Activated CD4-positive, alpha-beta T cell treated with anti-CD3 and anti-CD28 coated beads, Interleukin-2, amount 50 U/mL, for 16 hours (primary cell): ENCODE measurements at regions not wholly inside any gene's neighbourhood (a gene's known extent, or its start where the extent isn't known, plus 50 kb on each side); places are given as distances from the start of the nearest gene placed in this dataset.
A peak's percentile ranks its signal among the peaks of the same experiment; 100 is the strongest.
"Not testable (repeated sequence)": the region's sequence is repeated elsewhere in the genome, so short reads cannot be mapped to it uniquely, and the experiment has no call there.

ENCODE experiments used
- DNase-seq: peaks from one replicate; pipeline ENCODE4 v3.0.0-alpha.2; 2020

DNA sequence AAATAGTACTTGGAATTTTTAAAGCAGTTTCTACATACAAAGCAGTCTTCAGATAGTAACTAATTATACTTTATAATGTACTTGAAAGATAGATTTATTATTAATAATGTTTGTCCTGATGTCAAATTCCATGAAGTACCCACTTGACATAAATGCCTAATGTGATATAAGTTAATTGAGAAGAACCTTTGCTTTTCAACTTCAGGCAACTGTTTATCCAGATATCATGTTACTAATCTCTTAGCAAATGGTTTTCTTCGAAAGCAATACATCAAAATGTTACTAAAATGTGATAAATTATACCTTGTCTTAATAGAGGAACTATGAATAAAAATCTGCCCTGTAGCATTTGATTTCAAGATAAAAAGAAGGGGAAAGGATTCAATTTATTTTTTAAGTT lies 146.8 kb upstream of the FBXL17 start:
- no peak for DNase-seq

DNA sequence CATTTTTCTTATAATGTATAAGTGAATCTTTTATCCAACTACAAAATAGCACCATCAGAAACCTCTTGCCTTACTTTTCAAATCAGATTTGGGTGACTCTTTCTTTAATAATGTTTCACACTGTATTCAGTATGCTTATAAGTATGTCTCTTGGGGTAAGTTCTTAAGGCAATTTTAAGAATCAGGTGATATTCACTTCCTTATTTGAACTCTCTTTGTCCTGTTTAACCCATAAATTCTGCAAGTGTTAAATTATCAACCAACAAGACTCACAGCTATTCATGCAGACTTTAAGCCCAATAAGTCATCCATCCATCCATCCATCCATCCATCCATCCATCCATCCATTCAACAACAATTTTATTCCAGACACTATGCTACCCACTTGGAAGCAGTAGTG lies 142.7 kb upstream of the FBXL17 start:
- no peak for DNase-seq

GRCh38 chr5:108523360-108523759 lies 141.5 kb upstream of the FBXL17 start:
- no peak for DNase-seq

DNA sequence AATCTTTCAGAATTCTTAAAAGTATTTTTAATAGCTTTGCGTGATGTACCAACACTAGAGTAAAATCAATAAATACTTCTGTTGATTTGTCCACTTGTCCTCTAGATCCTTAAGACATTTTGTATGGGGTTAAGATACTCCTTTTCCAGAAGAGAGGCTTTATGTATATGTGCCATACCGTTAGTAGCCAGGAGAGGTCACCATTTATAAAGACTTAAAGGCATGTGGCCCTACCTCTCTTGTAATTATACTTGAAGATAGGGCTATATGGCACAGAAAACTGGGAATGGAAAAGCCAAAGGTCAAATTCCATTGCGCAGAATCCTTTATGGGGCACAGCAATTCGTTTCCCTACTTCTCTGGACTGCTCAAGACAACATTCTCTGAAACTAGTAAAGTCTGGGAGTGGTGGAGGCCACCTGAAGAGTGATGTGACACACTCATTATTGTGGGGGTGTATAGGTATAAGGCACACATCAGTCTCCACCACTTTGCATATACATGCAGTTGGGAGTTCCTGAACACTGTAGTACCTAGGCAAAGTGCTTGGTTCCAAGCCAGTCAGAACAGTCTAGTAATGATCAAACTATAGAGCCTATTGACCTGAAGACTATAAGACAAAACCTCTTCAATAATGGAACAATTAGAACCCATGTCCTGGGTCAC lies 140.1 kb upstream of the FBXL17 start:
- DNase-seq, result peak; percentile 36

DNA sequence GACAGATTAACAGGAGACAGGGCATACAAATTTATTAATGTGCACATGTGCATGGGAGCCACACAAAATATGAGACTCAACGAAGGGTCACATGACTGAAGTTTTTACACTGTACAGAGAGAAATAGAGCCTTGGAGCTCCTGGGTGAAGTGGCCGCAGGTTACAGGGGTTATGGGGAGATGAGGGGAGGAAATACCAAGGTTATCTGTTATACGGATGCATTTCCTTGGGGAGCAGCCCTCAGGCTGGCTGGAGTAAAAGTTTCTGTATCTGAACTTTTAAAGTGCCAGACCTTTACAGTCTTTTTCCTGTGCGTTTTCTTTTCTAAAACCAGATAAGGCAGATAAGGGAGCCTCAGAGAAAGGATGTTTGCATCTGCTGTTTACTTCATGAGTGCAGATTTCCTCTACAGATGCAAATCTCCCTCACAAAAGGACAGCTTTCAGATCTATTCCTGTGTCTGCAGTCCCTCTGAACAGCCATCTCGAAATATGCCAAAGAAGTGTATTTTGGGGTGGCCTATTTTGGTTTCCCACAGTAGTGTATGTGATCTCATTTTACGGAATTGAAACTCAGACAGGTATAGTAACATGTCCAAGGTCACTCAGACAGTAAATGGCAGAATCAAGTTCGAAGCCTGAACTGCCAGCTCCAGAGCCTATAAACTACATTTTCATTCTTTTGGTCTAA lies 139.3 kb upstream of the FBXL17 start:
- no peak for DNase-seq

DNA sequence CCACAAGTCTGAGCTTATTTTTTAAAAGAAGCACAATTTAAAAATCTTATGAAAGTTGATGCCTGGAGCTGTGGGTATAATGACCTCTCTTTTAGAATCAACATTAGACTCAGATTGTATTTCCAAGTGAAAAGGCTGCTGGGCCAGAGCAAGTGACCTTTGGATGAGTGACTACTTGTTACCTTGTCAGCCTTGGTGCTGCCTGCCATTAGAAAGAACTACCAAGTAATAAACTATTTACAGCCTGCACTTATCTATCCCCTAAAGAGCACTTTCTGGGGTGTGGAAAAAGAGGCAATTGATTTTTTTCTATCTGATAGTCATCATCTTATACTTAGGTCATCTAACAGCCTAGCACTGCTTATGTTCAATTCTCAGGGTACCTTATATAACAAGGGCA lies 134.9 kb upstream of the FBXL17 start:
- DNase-seq, result no peak

GRCh38 chr5:108515517-108516105 lies 133.7 kb upstream of the FBXL17 start:
- DNase-seq, result no peak

- no peak for DNase-seq
Measured at GRCh38 chr5:108508979-108509378, 127.1 kb upstream of the FBXL17 start.

DNA sequence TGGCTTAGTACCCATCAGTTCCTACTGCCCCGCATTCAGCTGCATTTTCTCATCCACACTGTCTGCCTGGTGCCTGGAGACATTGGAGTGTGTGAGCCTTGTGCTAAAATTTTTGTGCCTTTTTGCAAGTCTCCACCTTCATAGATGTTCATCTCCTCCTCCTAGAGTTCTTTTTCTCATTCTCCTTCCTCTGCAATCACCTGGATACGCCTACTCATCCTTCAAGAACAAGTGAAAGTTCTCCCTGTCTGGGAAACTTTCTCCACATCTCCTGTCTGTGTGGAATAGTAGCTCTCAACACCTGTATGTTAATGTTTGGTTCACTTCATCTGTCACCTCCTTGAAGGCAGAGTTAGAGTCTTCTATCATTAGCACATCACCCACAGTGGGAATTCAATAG lies 125.7 kb upstream of the FBXL17 start:
- DNase-seq, result no peak

DNA sequence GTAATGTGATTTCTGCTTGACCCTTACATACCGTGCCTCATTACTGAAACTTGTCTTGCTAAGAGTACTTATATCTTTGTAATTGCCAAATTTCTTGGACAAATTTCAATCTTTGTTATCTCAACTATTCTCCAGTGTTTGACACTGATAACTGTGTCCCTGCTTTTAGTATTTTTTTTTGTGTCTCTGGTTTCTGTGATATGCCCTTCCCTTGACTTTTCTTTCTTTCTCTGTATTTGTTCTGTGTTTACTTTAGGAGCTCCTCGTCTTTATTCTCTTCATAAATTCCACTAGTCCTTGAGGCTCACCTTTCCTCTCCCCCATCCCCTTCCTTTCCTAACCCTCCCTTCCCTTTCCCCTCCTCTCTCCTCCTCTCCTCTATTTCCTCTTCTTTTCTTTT lies 123.7 kb upstream of the FBXL17 start:
- DNase-seq, result no peak

DNA sequence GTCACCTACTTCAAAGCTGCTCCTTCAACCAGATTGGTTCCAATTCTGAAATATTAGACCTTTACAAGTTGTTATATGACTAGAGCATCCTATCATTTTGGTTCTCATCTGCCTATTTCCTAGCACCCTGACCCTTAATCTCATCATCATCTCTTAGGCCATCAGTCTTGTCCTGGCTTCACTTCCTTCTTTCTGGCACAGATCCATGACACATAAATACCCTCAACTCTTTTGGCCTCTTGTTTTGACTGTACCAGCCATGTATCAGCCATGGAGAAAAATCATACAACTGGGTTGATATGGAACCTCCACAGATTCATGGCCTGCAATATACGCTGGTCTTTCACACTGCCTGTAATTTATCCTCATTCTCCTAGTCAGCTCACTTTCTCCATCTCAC lies 123.1 kb upstream of the FBXL17 start:
- no peak for DNase-seq

GRCh38 chr5:108503986-108504385 lies 122.1 kb upstream of the FBXL17 start:
- DNase-seq, result no peak

GRCh38 chr5:108495615-108496014 lies 113.7 kb upstream of the FBXL17 start:
- DNase-seq, result not testable (repeated sequence)

GRCh38 chr5:108487951-108488350 lies 106.1 kb upstream of the FBXL17 start:
- no peak for DNase-seq

DNA sequence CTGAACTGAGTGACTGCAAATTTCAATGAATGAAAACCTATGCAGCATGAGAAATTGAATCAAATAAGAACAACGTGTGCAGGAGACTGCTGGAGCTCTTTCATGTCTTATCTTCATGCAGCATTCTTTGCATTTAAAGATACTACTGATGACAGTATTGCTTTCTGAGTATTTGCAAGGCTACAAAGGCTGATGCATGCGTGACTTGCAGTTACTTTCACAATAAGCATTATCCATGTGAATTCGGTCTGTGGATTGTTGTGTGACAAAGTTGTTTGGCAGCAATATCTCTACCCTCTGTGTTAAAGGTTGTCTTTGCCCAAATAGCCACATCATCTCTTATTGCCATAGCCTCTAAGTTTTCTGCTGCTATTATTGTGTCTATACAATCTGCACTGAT lies 102.1 kb upstream of the FBXL17 start:
- no peak for DNase-seq

DNA sequence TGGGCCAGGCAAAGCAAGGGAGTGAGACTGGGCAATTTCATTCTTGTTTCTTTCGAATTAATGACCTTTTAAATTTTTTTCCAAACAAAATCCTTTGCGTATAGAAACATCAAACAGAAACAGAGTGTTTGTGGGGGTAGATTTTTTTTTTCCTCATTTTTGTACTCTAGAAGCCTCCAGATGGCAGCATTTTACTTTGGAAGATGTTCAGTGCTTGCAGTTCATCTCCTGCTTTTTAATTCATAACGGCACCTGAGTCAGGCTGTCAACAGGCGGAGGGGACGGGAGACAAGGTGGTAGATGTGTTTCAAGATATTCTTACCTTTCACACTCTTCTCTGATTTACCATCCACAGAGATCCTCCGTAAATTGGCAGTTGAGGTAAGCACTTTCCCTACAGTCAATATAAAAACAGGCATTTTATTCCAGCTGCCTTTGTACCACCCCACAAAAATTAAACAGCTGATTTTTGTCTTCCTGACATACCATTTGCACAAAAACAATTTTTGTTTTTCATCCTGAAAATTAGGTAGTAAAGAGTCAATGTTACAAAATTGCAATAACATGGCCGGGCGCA lies 99.5 kb upstream of the FBXL17 start:
- DNase-seq, result no peak

- DNase-seq, result no peak
Measured at GRCh38 chr5:108472237-108472636, 90.3 kb upstream of the FBXL17 start.

DNA sequence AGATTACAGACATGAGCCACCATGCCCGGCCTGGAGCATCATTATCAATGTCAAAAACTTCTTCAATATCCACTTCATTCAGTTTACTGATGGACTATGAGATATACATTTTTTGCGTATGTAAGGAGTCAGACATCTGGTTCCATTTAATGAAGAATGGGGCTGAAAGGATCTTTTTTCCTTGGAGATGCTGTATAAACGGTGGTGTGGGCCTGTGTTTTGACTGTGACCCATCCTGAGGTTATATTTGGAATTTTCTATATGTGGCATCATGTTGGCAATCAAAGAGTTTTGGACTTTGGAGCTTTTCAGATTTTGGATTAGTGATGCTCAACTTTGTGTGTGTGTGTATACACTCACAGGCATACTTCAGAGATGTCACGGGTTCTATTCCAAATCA lies 85.7 kb upstream of the FBXL17 start:
- DNase-seq, result no peak

- DNase-seq, result no peak
Measured at GRCh38 chr5:108461628-108462367, 79.9 kb upstream of the FBXL17 start.

DNA sequence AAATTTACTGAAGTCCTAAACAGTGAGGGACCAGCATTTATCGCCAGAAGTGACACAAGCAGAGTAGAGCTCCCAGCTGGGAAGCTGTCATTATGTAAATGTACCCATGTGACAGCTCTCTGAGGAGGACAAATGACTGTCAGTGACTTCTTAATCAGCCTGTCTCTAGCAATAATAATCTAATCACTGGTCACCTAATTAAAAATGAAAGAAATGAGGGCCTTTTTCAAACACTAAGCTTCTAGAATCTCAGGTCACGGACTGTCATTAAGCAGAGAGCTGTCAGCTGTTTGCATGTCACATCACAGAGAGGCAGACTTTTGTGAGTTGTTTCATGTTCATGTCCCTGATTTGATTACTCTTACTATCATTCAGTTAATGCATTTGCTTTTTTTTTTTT lies 77.9 kb upstream of the FBXL17 start:
- DNase-seq, result no peak

DNA sequence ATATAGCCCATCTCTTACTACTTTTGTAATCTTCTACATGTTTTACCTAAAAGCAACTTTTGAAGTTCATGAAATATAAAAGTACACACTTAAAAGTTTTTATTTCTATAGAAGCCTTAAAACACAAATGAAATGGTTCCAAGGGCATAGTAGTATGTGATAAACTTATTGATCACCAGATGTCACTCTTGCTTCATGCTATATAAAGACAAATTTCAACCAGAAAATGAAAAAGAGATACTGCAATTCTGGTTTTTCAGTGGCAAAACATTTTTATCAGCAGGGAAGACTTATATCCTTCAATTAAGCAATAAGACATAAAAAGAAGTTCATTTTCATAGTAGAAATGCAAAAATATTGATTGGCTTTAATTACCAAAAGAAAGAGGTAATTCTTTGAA lies 69.4 kb upstream of the FBXL17 start:
- no peak for DNase-seq

GRCh38 chr5:108444130-108444529 lies 62.2 kb upstream of the FBXL17 start:
- not testable (repeated sequence) for DNase-seq

DNA sequence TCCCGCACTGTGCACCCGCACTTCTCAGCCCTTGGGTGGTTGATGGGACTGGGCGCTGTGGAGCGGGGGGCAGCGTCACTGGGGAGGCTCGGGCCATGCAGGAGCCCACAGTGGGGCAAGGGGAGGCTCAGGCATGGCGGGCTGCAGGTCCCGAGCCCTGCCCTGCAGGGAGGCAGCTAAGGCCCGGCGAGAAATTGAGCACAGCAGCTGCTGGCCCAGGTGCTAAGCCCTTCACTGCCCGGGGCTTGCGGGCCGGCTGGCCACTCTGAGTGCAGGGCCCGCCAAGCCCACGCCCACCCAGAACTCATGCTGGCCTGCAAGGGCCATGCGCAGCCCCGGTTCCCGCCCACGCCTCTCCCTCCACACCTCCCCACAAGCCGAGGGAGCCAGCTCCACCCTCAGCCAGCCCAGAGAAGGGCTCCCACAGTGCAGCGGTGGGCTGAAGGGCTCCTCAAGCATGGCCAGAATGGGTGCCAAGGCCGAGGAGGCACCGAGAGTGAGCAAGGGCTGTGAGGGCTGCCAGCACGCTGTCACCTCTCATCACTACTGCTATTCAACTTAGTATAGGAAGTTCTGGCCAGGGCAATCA lies 60.3 kb upstream of the FBXL17 start:
- not testable (repeated sequence) for DNase-seq
